ENCODE measurements at regions not wholly inside any gene's neighbourhood (a gene's known extent, or its start where the extent isn't known, plus 50 kb on each side); places are given as distances from the start of the nearest gene placed in this dataset.
"Not testable (repeated sequence)": the region's sequence is repeated elsewhere in the genome, so short reads cannot be mapped to it uniquely, and the experiment has no call there.

DNA sequence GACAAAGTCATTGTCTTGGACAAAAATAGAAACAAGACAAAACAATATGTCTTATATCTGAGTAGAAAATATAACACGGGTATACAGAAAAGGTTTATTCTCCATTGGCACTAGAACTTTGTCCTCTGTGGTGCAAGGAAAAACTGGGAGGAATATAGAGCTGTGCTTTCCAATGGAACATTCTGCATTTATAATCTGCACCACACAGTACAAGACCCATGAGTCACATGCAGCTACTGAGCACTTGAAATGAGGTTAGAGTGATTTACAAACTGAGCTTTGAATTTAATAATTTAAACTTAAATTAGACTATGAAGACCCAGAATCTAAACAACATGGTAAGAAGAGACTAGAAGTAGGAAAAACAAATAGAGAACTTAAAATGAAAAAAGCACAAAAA is 86.1 kb downstream of the RAP2A start:
- no peak for DNase-seq

- DNase-seq: no peak
These were observed 86.9 kb downstream of the RAP2A start for GRCh38 chr13:97520866-97521265.

DNA sequence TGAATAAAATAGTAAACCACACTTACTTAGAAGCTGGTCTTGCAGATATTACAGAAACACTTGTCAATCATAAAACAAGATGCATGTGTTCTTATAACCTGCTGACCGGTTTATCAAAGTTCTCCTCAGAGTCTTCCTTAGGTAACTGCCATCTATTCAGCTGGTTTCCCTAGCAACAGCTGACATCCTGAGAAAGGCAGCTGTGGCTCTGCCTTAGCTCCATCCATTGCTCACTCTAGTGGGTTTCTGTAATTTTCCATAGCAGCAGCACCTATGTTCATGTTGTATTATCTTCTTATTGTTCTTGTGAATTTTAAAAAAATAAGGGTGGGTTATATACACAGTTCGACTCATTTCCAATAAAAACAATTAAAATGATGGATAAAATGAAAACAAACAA is 87.8 kb downstream of the RAP2A start:
- no peak for DNase-seq

GRCh38 chr13:97522243-97522642 is 88.3 kb downstream of the RAP2A start:
- no peak for DNase-seq

DNA sequence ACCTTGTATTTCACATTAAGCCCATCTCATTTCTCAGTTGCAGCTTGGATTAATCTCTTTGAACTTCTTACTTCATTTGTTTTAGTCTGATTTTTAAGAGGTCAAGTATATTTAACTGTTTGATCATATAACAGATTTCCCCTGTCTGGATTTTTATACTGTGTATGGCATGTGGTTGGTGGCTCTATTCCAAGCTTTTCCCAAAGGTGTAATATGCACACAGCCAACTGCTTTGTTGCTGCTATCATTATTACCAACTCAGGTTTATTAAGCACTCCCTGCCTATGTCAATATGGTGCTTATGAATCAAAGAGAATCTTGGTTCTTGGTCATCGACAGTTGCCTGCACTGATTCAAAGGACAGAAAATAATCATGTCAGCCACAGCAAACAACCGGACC is 92.6 kb downstream of the RAP2A start:
- DNase-seq: peak; percentile 16

- DNase-seq: no peak
These were observed 94.5 kb downstream of the RAP2A start for GRCh38 chr13:97528518-97528917.

DNA sequence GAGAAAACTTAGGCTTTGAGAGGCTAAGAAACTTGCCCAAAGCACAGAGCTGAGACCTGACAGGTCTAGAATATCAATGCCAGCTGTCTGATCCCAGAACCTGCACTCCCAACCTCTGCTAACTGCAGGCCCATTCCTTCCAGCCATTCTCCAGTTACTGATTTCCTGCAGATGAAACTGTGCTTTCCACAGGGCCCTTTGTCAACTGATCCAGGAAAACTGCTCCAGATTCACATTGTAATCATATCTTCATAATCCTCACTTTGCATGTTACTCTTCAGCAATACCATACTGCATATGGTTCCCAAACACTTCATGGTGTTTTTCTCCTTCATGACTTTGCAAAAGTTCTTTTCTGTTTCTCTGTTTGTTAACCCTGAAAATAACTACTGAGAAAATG is 100.6 kb downstream of the RAP2A start:
- DNase-seq: no peak

DNA sequence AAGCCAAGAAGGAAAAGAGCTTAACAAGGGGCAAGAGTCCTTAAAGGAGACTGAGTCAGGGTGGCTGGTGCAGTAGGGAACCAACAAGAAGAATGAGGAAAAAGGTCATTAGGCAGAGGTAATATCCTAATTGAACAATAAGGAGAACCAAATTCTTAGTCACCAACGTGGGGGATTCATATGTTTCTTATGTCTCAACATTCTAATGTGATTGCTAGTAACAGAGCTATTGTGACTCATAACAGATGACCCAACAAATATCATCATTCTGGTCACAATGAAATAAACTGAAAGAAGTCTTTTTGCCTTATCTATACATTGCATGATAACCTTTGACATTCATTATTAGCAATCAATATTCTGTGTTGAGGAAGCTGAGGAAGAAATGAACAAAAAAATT is 101.6 kb downstream of the RAP2A start:
- DNase-seq: peak; percentile 64

DNA sequence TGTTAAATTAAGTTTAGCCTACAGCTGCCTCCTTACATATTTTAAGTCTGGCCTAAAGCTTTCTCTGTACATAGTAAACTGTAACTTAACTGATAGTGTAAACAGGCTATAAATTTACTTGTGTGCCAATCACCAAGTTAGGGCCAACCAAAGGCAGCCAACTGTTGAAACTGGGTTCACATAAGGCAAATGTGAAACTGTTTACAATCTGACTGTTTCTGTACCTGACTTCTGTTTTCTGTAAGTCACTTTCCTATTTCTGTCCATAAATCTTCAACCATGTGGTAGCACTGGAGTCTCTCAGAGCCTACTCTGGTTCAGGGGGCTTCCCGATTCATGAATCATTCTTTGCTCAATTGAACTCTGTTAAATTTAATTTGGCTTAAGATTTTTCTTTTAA is 103.1 kb downstream of the RAP2A start:
- no peak for DNase-seq

- no peak for DNase-seq
These were observed 104.2 kb downstream of the RAP2A start for GRCh38 chr13:97538203-97538602.

- peak; percentile 78 for DNase-seq
These were observed 106.0 kb downstream of the RAP2A start for GRCh38 chr13:97539651-97540610.

DNA sequence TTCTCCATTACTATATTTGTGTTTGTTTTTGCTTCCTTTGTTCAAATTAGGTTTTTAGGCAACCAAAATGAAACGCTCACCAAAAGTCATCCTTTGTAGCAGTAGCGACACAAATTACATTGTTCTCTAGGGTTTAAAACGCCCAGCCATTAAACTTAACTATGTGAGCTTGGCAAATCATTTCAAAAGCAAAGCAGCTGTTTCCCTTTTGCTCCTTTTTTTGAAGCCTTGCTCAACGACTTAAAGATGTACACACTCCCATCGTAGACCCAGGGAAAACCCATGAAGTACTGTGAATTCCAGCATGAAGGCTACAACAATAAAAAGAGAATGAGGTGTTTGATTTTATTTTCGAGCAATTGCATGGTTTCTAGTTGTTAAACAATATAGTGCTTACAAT is 106.7 kb downstream of the RAP2A start:
- DNase-seq: no peak

DNA sequence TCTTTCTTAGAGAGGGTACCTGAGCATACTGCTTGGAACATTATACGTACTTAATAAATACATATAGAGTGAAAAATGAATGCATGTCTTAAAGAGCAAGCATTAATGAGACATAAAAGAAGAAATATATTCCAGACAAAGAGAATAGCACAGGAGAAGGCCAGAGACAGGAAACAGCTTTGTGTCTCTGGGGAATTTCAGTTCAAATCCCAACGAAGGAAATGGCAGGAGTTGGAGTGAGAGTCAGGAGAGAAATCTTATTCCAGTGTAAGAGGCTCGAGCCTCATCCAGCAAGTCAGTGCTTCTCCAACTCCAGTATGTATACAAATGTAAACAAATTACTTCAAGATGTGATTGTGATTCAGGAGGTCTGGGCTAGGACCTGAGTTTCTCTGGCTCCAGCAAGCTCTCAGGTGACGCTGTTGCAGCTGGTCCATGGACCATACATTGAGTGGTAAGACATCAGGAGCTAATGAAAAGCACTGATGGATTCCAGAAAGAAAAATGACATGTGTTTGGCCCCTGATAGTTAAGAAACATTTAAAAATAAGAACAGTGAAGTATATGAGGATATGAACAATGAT is 108.2 kb downstream of the RAP2A start:
- no peak for DNase-seq

GRCh38 chr13:97544031-97544765 is 110.2 kb downstream of the RAP2A start:
- DNase-seq: peak; percentile 56

DNA sequence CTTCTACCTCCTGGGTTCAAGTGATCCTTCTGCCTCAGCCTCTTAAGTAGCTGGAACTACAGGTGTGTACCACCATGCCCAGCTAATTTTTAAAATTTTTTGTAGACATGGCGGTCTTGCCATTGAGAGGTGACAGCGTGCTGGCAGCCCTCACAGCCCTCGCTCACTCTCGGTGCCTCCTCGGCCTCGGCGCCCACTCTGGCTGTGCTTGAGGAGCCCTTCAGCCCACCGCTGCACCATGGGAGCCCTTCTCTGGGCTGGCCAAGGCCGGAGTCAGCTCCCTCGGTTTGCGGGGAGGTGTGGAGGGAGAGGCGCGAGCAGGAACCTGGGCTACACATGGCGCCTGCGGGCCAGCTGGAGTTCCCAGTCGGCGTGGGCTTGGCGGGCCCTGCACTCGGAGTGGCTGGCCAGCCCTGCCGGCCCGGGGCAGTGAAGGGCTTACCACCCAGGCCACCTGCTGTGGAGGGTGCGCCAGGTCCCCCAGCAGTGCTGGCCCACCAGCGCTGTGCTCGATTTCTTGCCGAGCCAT is 111.1 kb downstream of the RAP2A start:
- not testable (repeated sequence) for DNase-seq

GRCh38 chr13:97548138-97548537 is 114.2 kb downstream of the RAP2A start:
- DNase-seq: no peak

DNA sequence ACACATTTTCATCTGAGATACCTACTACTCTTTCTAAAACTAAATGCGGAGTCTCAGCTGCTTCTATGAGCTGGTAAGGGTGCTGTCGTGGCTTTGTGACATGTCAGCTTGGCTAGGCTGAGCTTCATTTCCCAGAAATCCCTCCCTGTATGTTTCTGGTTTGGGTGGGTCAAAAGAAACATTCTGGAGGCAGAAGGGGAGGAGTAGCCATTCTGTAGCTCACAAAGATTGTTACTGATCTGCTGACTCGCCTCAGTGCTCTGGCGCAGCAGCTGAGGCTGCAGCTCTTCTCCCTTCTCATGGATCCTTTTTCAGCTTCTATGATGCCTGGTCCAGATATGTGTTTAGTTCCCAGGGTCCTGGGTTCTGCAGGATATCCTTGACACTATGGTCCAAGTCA is 114.7 kb downstream of the RAP2A start:
- DNase-seq: no peak

- no peak for DNase-seq
These were observed 115.2 kb downstream of the RAP2A start for GRCh38 chr13:97549201-97549600.

- DNase-seq: no peak
These were observed 120.5 kb downstream of the RAP2A start for GRCh38 chr13:97554496-97554895.

GRCh38 chr13:97555034-97555433 is 121.1 kb downstream of the RAP2A start:
- DNase-seq: no peak

- no peak for DNase-seq
These were observed 125.1 kb downstream of the RAP2A start for GRCh38 chr13:97559030-97559429.

GRCh38 chr13:97559981-97560380 is 126.0 kb downstream of the RAP2A start:
- no peak for DNase-seq

- no peak for DNase-seq
These were observed 127.2 kb downstream of the RAP2A start for GRCh38 chr13:97561182-97561581.

DNA sequence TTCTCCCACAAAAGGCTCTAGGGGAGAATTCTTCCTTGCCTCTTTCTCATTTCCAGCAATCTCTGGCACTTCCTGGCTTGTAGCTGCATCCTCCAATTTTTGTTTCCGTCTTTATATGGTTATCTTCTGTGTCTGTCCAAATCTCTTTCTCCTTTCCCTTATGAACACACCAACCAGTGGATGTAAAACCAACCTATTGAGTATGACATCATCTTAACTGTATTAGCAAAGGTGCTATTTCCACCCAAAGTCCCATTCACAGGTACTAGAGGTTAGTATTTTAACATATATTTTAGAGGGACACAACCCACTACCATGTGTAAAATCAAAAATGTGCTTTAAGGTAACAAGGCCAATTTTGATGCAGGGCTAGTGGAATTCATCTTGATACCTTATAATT is 129.0 kb downstream of the RAP2A start:
- no peak for DNase-seq

All from fibroblast of upper back skin (primary cell).